ENCODE measurements at regions not wholly inside any gene's neighbourhood (a gene's known extent, or its start where the extent isn't known, plus 50 kb on each side); places are given as distances from the start of the nearest gene placed in this dataset.
"Not testable (repeated sequence)": the region's sequence is repeated elsewhere in the genome, so short reads cannot be mapped to it uniquely, and the experiment has no call there.

DNA sequence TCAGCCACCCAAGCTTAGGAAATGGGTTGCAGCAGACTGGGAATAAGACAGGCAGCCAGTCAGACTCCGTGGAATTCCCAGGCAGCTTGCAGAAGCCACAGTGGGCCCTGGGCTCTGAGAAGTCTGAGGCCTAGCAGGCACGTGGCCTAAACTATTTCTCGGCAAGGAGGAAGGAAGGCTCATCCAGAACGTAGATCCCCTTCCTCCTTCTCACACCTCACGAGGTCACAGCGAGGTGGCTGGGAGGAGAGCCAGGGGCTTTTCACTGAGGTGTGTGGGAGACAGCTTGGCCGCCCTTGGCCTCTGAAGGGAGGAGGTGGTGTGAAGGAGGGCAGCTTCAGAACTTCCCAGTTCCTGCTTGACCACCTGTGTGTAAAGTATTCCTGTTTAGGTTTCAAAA is 77.2 kb upstream of the CCZ1B start:
- not testable (repeated sequence) for TF ChIP-seq CTCF (IDR thresholded peaks at IDR 0.05; ENCODE audit: low read length); EZH2 (optimal IDR thresholded peaks at IDR 0.05; ENCODE audit: low read depth, low read length)
